Fibroblast of villous mesenchyme (primary cell): ENCODE measurements at regions not wholly inside any gene's neighbourhood (a gene's known extent, or its start where the extent isn't known, plus 50 kb on each side); places are given as distances from the start of the nearest gene placed in this dataset.

Source experiments
- DNase-seq: peaks from one replicate; pipeline ENCODE4 v3.0.0-alpha.2; 2010; ENCODE audit warnings: low read depth
- H3K4me3 ChIP-seq: 2 replicates; pipeline ENCODE4 v1.5.1; 2011; ENCODE audit warnings: low read depth, mild to moderate bottlenecking, low read length
- TF ChIP-seq, protein P1 (sequence below): IDR thresholded peaks from 2 replicates; pipeline ENCODE4 v1.5.1; 2012; ENCODE audit warnings: low read depth, mild to moderate bottlenecking, low read length; ENCODE audit not compliant: insufficient read depth

DNA sequence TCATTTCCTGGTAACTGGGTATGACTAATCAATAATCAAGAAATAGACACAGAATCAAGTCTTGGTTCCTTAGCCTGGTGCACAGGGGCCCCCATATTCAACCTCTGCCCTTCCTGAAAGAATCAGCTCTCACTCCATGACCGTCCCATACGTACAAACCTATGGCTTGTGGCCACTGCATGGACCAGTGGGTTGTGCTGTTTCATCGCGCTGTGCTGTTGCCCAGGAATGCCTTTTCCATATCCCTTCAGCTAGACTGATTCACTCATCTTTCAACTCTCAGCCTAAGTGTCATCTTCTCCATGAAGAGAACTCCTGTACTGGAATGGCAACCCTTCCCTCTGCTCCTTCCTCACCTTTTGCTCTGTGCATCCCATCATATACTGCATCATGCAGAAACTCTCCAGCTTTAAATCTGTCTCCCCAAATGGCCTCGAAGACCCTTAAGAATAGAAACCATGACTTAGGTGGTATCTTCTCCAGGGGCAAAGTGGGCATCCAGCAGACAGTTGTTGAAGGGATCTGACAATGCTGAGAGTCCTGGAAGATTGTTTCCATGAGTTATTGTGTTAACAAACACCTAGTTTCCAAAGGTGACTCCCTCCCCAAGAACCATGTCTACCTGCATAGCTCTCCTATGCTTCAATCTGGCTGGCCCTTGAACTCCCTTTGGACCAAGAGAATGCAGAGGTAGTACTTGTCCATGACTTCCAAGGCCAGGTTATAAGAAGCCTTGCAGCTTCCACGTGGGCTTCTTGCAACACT, 180.8 kb downstream of the ACTL7B start:
- TF ChIP-seq, protein P1, sequence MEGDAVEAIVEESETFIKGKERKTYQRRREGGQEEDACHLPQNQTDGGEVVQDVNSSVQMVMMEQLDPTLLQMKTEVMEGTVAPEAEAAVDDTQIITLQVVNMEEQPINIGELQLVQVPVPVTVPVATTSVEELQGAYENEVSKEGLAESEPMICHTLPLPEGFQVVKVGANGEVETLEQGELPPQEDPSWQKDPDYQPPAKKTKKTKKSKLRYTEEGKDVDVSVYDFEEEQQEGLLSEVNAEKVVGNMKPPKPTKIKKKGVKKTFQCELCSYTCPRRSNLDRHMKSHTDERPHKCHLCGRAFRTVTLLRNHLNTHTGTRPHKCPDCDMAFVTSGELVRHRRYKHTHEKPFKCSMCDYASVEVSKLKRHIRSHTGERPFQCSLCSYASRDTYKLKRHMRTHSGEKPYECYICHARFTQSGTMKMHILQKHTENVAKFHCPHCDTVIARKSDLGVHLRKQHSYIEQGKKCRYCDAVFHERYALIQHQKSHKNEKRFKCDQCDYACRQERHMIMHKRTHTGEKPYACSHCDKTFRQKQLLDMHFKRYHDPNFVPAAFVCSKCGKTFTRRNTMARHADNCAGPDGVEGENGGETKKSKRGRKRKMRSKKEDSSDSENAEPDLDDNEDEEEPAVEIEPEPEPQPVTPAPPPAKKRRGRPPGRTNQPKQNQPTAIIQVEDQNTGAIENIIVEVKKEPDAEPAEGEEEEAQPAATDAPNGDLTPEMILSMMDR = no peak
- H3K4me3 ChIP-seq = no peak overlapping the region
- no peak for DNase-seq

DNA sequence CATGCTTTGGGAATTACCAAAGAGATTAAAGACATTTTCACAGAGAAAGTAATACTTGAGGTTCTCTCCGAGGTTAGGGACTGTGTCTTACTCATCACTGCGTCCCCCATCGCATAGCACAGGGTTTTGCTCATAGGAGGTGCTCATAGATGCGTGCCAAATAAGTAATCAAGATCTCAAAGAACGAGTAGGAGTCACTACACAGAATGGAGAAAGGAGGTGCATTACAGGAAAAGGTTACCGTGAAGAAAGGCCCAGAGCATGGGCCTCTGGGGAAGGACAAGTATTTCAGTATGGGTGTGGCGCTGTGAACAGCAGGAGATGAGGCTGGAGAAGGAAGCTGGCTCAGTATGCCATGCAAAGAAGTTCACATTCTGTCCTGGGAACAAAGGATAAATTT, 182.4 kb downstream of the ACTL7B start:
- TF ChIP-seq, protein P1 = no peak
- DNase-seq = no peak
- no peak overlapping the region for H3K4me3 ChIP-seq

DNA sequence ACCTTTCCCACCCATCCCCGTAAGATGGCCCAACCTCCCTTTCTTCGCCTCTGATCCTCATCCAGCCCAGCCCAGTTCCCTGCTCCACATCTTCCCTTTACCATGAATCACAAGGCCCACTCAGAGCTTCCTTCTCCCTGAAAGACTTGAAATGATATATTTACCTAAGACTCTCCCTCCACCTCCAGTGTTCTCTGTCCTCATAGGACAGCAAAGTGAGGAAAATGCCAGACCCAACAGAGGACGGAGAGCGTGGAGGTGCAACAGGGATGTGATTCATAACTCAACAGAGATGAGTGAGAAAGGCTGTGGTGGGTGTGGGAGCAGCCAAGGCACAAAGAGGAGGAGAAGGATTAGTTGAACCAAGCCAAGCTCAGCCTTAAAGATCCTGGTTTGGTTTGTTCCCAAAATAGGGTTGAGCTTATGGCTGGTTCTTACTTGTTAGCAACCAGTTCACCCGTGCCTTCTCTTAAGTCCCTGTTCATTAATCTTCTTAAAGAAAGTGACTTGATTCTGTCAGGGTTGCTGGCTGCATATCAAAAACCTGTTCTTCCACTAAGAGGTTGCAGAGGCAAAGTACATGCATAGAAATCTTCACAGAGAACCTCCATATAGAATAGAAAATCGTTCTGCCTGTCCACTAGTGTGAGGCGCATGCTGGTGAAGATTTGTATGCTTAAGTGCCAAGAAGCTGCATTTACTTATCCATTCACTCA, 183.2 kb downstream of the ACTL7B start:
- TF ChIP-seq, protein P1 = no peak
- H3K4me3 ChIP-seq = no peak overlapping the region
- no peak for DNase-seq

DNA sequence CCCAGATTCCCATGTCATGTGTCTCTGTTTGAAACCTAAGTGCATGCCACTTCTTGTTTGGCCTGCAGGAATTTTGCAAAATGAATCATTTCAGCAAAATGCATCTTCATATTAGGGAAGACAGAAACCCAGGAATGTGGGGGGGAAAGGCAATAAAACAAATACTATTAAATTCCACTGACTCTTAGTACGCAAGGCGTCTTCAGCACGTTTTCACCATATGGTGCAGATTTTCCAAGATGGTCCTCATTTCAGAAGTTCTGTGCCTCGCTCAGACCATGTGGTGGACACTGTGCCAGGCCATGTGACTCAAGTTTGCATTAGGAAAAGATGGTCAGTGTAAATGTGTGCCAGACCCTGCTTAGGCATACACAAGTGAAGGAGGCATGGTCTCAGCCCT, 184.0 kb downstream of the ACTL7B start:
- TF ChIP-seq, protein P1 = no peak
- no peak overlapping the region for H3K4me3 ChIP-seq
- DNase-seq = peak; percentile 57

DNA sequence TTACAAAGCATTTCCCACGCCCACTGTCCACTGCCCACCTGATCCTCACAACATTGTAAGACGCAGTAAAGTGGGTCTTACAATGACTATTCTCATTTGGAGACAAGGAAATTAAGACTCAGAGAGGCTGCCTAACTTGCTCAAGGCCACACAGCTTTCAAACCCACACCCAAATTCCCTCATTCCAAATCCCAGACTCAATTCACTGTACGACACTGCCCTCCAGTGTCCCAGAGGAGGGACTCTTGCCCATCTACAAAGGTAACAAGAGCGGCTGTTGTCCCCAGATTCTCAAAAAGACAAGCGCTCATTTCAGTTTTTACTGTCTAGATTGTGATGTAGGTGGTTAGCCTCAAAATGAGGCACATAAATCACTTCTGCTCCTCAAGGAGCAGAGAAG, 184.6 kb downstream of the ACTL7B start:
- DNase-seq = peak; percentile 37
- TF ChIP-seq, protein P1 = peak; percentile 56
- no peak overlapping the region for H3K4me3 ChIP-seq

DNA sequence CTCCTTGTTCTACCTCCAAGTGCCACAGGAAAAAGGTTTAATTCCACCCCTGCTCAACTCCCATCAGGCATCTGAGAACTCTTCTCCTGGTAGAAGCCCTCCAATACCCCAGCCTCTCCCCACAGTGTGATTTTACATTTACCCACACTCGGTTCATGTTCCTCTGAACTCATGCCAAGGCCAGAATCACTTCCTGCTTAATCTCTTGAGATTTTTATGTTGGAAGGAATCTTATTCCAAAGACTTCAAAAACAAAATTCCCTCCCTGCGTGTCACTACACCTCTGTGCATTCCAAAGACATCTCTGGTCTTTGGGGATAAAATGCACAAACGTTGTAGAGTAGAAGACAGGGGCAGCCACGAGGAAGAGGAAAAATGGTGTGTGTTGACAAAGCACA, 186.8 kb downstream of the ACTL7B start:
- DNase-seq = no peak
- no peak overlapping the region for H3K4me3 ChIP-seq
- TF ChIP-seq, protein P1 = no peak
